HEK293 (cell line): ENCODE measurements at regions not wholly inside any gene's neighbourhood (a gene's known extent, or its start where the extent isn't known, plus 50 kb on each side); places are given as distances from the start of the nearest gene placed in this dataset.

ENCODE experiments used
- BCL11A ChIP-seq: fragments of 450-650 bp; formaldehyde crosslinking; IDR thresholded peaks from 2 replicates; pipeline ENCODE4 v1.5.1; 2016; ENCODE audit warnings: low read depth, missing biosample characterization, missing genetic modification characterization
- TCF7L2 ChIP-seq: IDR thresholded peaks from 2 replicates; pipeline ENCODE4 v1.6.1; 2011; ENCODE audit warnings: low read depth, mild to moderate bottlenecking, inconsistent platforms, low read length, moderate library complexity, borderline replicate concordance
- YY1 ChIP-seq: fragments of 450-650 bp; formaldehyde crosslinking; IDR thresholded peaks from 2 replicates; pipeline ENCODE4 v1.5.1; 2018; ENCODE audit warnings: missing biosample characterization, missing genetic modification characterization
- ZNF175 ChIP-seq: fragments of 450-650 bp; formaldehyde crosslinking; IDR thresholded peaks from 2 replicates; pipeline ENCODE4 v1.5.1; 2016; ENCODE audit warnings: missing biosample characterization, missing genetic modification characterization
- ZNF335 ChIP-seq: fragments of 450-650 bp; formaldehyde crosslinking; conservative IDR thresholded peaks from 2 replicates; pipeline ENCODE4 v1.5.1; 2016; ENCODE audit warnings: missing biosample characterization, missing genetic modification characterization
- ZNF37A ChIP-seq: fragments of 450-650 bp; IDR thresholded peaks from 2 replicates; pipeline ENCODE4 v1.5.1; 2018; ENCODE audit warnings: missing biosample characterization, missing genetic modification characterization
- ZNF660 ChIP-seq: fragments of 450-650 bp; IDR thresholded peaks from 2 replicates; pipeline ENCODE4 v1.5.1; 2018; ENCODE audit warnings: missing biosample characterization, mild to moderate bottlenecking, missing genetic modification characterization
- TF ChIP-seq, protein P1 (sequence below): fragments of 450-650 bp; formaldehyde crosslinking; IDR thresholded peaks from 2 replicates; pipeline ENCODE4 v1.5.1; 2016; ENCODE audit warnings: missing biosample characterization, missing genetic modification characterization
- TF ChIP-seq, protein P2 (sequence below): fragments of 450-650 bp; formaldehyde crosslinking; IDR thresholded peaks from 2 replicates; pipeline ENCODE4 v1.5.1; 2016; ENCODE audit warnings: missing biosample characterization, missing genetic modification characterization

DNA sequence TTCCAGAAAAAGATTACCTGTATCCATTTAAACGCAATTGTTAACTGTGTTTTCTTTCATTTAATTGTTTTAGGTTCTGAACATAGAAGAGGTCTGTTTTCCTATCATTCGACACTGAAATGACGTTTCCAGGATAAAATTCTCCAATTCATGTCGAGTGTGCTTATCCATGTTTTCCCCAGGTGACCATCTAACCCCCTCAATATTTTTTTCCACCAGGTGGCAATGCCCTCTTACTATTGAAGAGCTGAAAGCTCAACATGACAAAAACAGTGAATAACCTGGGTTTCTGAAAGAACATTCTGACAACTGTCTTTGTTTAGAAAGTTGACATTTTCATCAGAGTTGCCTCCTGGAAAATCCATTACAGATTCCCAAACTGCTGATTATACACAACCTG is 948.7 kb downstream of the KCNJ2 start:
- no peak for TF ChIP-seq YY1
- TF ChIP-seq, protein P1, sequence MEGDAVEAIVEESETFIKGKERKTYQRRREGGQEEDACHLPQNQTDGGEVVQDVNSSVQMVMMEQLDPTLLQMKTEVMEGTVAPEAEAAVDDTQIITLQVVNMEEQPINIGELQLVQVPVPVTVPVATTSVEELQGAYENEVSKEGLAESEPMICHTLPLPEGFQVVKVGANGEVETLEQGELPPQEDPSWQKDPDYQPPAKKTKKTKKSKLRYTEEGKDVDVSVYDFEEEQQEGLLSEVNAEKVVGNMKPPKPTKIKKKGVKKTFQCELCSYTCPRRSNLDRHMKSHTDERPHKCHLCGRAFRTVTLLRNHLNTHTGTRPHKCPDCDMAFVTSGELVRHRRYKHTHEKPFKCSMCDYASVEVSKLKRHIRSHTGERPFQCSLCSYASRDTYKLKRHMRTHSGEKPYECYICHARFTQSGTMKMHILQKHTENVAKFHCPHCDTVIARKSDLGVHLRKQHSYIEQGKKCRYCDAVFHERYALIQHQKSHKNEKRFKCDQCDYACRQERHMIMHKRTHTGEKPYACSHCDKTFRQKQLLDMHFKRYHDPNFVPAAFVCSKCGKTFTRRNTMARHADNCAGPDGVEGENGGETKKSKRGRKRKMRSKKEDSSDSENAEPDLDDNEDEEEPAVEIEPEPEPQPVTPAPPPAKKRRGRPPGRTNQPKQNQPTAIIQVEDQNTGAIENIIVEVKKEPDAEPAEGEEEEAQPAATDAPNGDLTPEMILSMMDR (tag by site-specific recombination) = peak; percentile 52; the same call in 1 of the 2 replicates
- no peak for TF ChIP-seq ZNF335 (tag by site-specific recombination)
- TF ChIP-seq ZNF37A (tag by site-specific recombination) = no peak
- TF ChIP-seq, protein P2, sequence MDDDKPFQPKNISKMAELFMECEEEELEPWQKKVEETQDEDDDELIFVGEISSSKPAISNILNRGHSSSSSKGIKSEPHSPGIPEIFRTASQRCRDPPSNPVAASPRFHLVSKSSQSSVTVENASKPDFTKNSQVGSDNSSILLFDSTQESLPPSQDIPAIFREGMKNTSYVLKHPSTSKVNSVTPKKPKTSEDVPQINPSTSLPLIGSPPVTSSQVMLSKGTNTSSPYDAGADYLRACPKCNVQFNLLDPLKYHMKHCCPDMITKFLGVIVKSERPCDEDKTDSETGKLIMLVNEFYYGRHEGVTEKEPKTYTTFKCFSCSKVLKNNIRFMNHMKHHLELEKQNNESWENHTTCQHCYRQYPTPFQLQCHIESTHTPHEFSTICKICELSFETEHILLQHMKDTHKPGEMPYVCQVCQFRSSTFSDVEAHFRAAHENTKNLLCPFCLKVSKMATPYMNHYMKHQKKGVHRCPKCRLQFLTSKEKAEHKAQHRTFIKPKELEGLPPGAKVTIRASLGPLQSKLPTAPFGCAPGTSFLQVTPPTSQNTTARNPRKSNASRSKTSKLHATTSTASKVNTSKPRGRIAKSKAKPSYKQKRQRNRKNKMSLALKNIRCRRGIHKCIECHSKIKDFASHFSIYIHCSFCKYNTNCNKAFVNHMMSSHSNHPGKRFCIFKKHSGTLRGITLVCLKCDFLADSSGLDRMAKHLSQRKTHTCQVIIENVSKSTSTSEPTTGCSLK (tag by site-specific recombination) = no peak
- TF ChIP-seq BCL11A (tag by site-specific recombination) = no peak
- no peak for TF ChIP-seq ZNF175
- no peak for TF ChIP-seq ZNF660 (tag by site-specific recombination)
- TF ChIP-seq TCF7L2 = no peak
